Thyroid gland (tissue), 4 donors: ENCODE measurements at regions not wholly inside any gene's neighbourhood (a gene's known extent, or its start where the extent isn't known, plus 50 kb on each side); places are given as distances from the start of the nearest gene placed in this dataset.

ENCODE experiments used
- POLR2A ChIP-seq, 2 donors: fragments of 450-650 bp; IDR thresholded peaks; one replicate each; pipeline ENCODE4 v1.6.1; 2017; ENCODE audit warnings: antibody characterized with exemption in 2 of 2, mild to moderate bottlenecking in 2 of 2, moderate library complexity in 1 of 2
- TF ChIP-seq, protein P1 (sequence below), 6 experiments: fragments of 200-600 bp in 3 of 6; fragments of 450-650 bp in 3 of 6; sonication (generic) in 3 of 6; IDR thresholded peaks; one replicate each; pipeline ENCODE4 v1.5.1; 2016 to 2019; ENCODE audit warnings: antibody characterized with exemption in 6 of 6, mild to moderate bottlenecking in 2 of 6, inconsistent platforms in 1 of 6, moderate library complexity in 1 of 6

DNA sequence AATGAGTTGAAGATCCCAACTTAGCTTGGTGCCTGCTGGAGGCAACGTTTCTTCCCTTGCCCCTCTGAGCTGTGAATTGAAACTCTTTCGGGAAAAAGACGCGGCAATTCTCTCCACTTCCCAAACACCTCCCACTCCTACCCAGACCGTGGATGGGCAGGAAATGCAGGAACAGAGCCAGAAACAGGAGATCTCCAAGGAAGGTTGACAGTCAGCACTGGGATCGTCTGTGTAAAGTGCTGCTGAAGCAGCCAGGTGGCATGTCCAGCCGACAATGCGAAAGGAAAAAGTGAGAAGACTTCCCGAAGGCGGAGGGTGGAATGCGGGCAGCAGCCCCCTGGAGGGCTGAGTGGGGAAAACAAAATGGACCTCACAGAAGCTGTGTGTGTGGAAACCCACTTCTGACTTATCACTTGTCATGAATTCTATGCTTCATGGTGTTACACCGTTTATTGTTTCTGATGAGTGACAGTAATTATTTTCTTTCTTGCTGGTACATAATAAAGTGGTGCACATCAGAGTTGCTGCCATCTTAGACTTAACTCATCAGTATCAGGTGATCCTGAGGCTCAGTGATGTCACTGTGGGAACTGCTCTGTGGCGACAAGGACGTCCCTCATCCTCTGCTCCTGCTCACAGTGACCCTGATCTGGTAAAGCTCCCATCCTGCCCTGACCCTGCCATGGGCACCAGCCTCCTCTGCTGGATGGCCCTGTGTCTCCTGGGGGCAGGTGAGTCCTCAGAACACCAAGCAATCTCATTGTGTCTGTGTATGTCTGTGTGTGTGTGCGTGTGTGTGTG is 220.5 kb upstream of the PRSS1 start:
- TF ChIP-seq, protein P1, sequence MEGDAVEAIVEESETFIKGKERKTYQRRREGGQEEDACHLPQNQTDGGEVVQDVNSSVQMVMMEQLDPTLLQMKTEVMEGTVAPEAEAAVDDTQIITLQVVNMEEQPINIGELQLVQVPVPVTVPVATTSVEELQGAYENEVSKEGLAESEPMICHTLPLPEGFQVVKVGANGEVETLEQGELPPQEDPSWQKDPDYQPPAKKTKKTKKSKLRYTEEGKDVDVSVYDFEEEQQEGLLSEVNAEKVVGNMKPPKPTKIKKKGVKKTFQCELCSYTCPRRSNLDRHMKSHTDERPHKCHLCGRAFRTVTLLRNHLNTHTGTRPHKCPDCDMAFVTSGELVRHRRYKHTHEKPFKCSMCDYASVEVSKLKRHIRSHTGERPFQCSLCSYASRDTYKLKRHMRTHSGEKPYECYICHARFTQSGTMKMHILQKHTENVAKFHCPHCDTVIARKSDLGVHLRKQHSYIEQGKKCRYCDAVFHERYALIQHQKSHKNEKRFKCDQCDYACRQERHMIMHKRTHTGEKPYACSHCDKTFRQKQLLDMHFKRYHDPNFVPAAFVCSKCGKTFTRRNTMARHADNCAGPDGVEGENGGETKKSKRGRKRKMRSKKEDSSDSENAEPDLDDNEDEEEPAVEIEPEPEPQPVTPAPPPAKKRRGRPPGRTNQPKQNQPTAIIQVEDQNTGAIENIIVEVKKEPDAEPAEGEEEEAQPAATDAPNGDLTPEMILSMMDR (IDR thresholded peaks at IDR 0.05) = no peak
- no peak for TF ChIP-seq POLR2A (IDR thresholded peaks at IDR 0.05)
